Uterus (tissue), 2 donors: ENCODE measurements at regions not wholly inside any gene's neighbourhood (a gene's known extent, or its start where the extent isn't known, plus 50 kb on each side); places are given as distances from the start of the nearest gene placed in this dataset.

Experiments used
- CTCF ChIP-seq, 4 experiments: fragments of 200-600 bp in 2 of 4; fragments of 450-650 bp in 2 of 4; sonication (generic) in 2 of 4; IDR thresholded peaks; one replicate each; pipeline ENCODE4 v1.5.1; 2016 to 2019; ENCODE audit warnings: antibody characterized with exemption in 4 of 4, mild to moderate bottlenecking in 2 of 4, moderate library complexity in 1 of 4
- POLR2A ChIP-seq, 2 donors: fragments of 450-650 bp; IDR thresholded peaks; one replicate each; pipeline ENCODE4 v1.6.1; 2016; ENCODE audit warnings: antibody characterized with exemption in 2 of 2, mild to moderate bottlenecking in 1 of 2, moderate library complexity in 1 of 2

- TF ChIP-seq CTCF (IDR thresholded peaks at IDR 0.05), result no peak
- TF ChIP-seq POLR2A (IDR thresholded peaks at IDR 0.05), result no peak
These were observed 120.9 kb downstream of the UNC5CL start for GRCh38 chr6:40918040-40918651.
